ENCODE measurements at regions not wholly inside any gene's neighbourhood (a gene's known extent, or its start where the extent isn't known, plus 50 kb on each side); places are given as distances from the start of the nearest gene placed in this dataset.

- H3K4me2 ChIP-seq (ENCODE audit: low read depth, low read length): no peak overlapping the region
- no peaks in the 10 kb centered on the region for H3K79me2 ChIP-seq (ENCODE audit: insufficient read depth, low read length)
- no TSS peak for BruUV-seq (replicated peaks)
- no peak for TF ChIP-seq ZNF792 (CRISPR knock-in tag; IDR thresholded peaks at IDR 0.05)
- no peak for TF ChIP-seq SNRNP70 (IDR thresholded peaks at IDR 0.05; ENCODE audit: low read depth, low read length)
- TF ChIP-seq, protein P1, sequence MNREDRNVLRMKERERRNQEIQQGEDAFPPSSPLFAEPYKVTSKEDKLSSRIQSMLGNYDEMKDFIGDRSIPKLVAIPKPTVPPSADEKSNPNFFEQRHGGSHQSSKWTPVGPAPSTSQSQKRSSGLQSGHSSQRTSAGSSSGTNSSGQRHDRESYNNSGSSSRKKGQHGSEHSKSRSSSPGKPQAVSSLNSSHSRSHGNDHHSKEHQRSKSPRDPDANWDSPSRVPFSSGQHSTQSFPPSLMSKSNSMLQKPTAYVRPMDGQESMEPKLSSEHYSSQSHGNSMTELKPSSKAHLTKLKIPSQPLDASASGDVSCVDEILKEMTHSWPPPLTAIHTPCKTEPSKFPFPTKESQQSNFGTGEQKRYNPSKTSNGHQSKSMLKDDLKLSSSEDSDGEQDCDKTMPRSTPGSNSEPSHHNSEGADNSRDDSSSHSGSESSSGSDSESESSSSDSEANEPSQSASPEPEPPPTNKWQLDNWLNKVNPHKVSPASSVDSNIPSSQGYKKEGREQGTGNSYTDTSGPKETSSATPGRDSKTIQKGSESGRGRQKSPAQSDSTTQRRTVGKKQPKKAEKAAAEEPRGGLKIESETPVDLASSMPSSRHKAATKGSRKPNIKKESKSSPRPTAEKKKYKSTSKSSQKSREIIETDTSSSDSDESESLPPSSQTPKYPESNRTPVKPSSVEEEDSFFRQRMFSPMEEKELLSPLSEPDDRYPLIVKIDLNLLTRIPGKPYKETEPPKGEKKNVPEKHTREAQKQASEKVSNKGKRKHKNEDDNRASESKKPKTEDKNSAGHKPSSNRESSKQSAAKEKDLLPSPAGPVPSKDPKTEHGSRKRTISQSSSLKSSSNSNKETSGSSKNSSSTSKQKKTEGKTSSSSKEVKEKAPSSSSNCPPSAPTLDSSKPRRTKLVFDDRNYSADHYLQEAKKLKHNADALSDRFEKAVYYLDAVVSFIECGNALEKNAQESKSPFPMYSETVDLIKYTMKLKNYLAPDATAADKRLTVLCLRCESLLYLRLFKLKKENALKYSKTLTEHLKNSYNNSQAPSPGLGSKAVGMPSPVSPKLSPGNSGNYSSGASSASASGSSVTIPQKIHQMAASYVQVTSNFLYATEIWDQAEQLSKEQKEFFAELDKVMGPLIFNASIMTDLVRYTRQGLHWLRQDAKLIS (CRISPR knock-in tag; IDR thresholded peaks at IDR 0.05): no peak
- no peak for TF ChIP-seq ZNF331 (CRISPR knock-in tag; IDR thresholded peaks at IDR 0.05)
- FAIRE-seq (no peak), DNase-seq (ENCODE audit: low spot score) (no peak), ATAC-seq (no peak)
- H3K9me3 ChIP-seq (ENCODE audit: low read length): peaks cover 94% of the 10 kb centered on the region
- intact Hi-C loops (cut with micrococcal nuclease; ENCODE audit: unreplicated experiment) (no loop called here), in situ Hi-C loops (cut with HindIII; ENCODE audit: extremely low pct_ligation_motif_present, low pct_unique_long_range_greater_than_20kb) (no loop called here)
- H3K4me3 ChIP-seq (replicated peaks in 1 of 3; ENCODE audit: insufficient read depth in 1 of 3, low read depth in 2 of 3, low read length in 3 of 3): no peak overlapping the region
- ChIA-PET POLR2A (no interaction called here), CTCF (ENCODE audit: low intra/inter-chr PET ratio, low total read pairs) (no interaction called here)
- no peak overlapping the region for H2AFZ ChIP-seq (ENCODE audit: low read length)
- WGBS (ENCODE audit: low lambda C conversion rate): 0% methylated on average over 3 of the region's 3 CpGs
- H3K27ac ChIP-seq (ENCODE audit: extremely low read length, insufficient read depth, low read length): no peak overlapping the region
- no peaks in the 10 kb centered on the region for H3K36me3 ChIP-seq (replicated peaks in 1 of 2; ENCODE audit: control insufficient read depth in 1 of 2, insufficient read depth in 2 of 2, low read length in 2 of 2)
- H3K9ac ChIP-seq (ENCODE audit: insufficient read depth, low read depth, low read length): no peak overlapping the region
- no peaks in the 10 kb centered on the region for H4K20me1 ChIP-seq (ENCODE audit: insufficient read depth, low read length)
- H3K4me1 ChIP-seq (ENCODE audit: insufficient read depth, low read length): no peaks in the 10 kb centered on the region
- no peaks in the 10 kb centered on the region for H3K27me3 ChIP-seq (ENCODE audit: control insufficient read depth in 1 of 2, insufficient read depth in 2 of 2, low read length in 2 of 2)
These were observed 750.5 kb upstream of the GRM7 start for GRCh38 chr3:6110451-6110850.

- Histone ChIP-seq H3K4me1 (ENCODE audit: insufficient read depth, low read length) (no peaks in the 10 kb centered on the region), H3K79me2 (ENCODE audit: insufficient read depth, low read length) (no peaks in the 10 kb centered on the region), H3K9ac (ENCODE audit: insufficient read depth, low read depth, low read length) (no peak overlapping the region), H3K27me3 (ENCODE audit: control insufficient read depth in 1 of 2, insufficient read depth in 2 of 2, low read length in 2 of 2) (no peaks in the 10 kb centered on the region), H3K36me3 (replicated peaks in 1 of 2; ENCODE audit: control insufficient read depth in 1 of 2, insufficient read depth in 2 of 2, low read length in 2 of 2) (no peaks in the 10 kb centered on the region), H3K9me3 (ENCODE audit: low read length) (peaks cover 94% of the 10 kb centered on the region), H3K27ac (ENCODE audit: extremely low read length, insufficient read depth, low read length) (no peak overlapping the region), H4K20me1 (ENCODE audit: insufficient read depth, low read length) (no peaks in the 10 kb centered on the region), H3K4me3 (replicated peaks in 1 of 3; ENCODE audit: insufficient read depth in 1 of 3, low read depth in 2 of 3, low read length in 3 of 3) (no peak overlapping the region), H3K4me2 (ENCODE audit: low read depth, low read length) (no peak overlapping the region), H2AFZ (ENCODE audit: low read length) (no peak overlapping the region)
- no peak for ATAC-seq
- intact Hi-C loops (cut with micrococcal nuclease; ENCODE audit: unreplicated experiment) (no loop called here), in situ Hi-C loops (cut with HindIII; ENCODE audit: extremely low pct_ligation_motif_present, low pct_unique_long_range_greater_than_20kb) (no loop called here)
- 2% methylated on average over 3 of the region's 3 CpGs for WGBS (ENCODE audit: low lambda C conversion rate)
- POLR2A ChIA-PET: no interaction called here
- DNase-seq (ENCODE audit: low spot score): no peak
- no peak for TF ChIP-seq NFE2 (CRISPR knock-in tag; IDR thresholded peaks at IDR 0.05)
- TF ChIP-seq ZBTB37 (CRISPR knock-in tag; IDR thresholded peaks at IDR 0.05): no peak
- TF ChIP-seq ZNF687 (CRISPR knock-in tag; IDR thresholded peaks at IDR 0.05): no peak
- no peak for TF ChIP-seq ZSCAN30 (CRISPR knock-in tag; IDR thresholded peaks at IDR 0.05)
- no TSS peak for BruUV-seq (replicated peaks)
- FAIRE-seq: no peak
- CTCF ChIA-PET (ENCODE audit: low intra/inter-chr PET ratio, low total read pairs): no interaction called here
These were observed 748.4 kb upstream of the GRM7 start for GRCh38 chr3:6112546-6112945.
